Right lung (tissue), 2 donors: ENCODE measurements at regions not wholly inside any gene's neighbourhood (a gene's known extent, or its start where the extent isn't known, plus 50 kb on each side); places are given as distances from the start of the nearest gene placed in this dataset.

Experiments used
- DNase-seq, 2 donors: peaks; one replicate each; pipeline ENCODE4 v3.0.0-alpha.2; 2013

GRCh38 chr18:4639628-4640310 is 184.7 kb upstream of the DLGAP1 start:
- peak in 1 of 2 donors; percentile 9 for DNase-seq

- DNase-seq, result no peak
Measured at GRCh38 chr18:4638680-4639079, 183.6 kb upstream of the DLGAP1 start.

GRCh38 chr18:4637876-4638275 is 182.8 kb upstream of the DLGAP1 start:
- no peak for DNase-seq

GRCh38 chr18:4636967-4637366 is 181.9 kb upstream of the DLGAP1 start:
- peak in 1 of 2 donors; percentile 6 for DNase-seq

- DNase-seq, result no peak
Measured at GRCh38 chr18:4631239-4631638, 176.1 kb upstream of the DLGAP1 start.

GRCh38 chr18:4605212-4605611 is 150.1 kb upstream of the DLGAP1 start:
- no peak for DNase-seq

- no peak for DNase-seq
Measured at GRCh38 chr18:4603955-4604354, 148.8 kb upstream of the DLGAP1 start.

- no peak for DNase-seq
Measured at GRCh38 chr18:4599312-4599711, 144.2 kb upstream of the DLGAP1 start.

GRCh38 chr18:4597301-4597700 is 142.2 kb upstream of the DLGAP1 start:
- DNase-seq, result no peak

GRCh38 chr18:4593895-4594294 is 138.8 kb upstream of the DLGAP1 start:
- DNase-seq, result no peak

GRCh38 chr18:4593459-4593858 is 138.4 kb upstream of the DLGAP1 start:
- DNase-seq, result no peak

GRCh38 chr18:4589056-4589800 is 134.1 kb upstream of the DLGAP1 start:
- no peak for DNase-seq

- DNase-seq, result no peak
Measured at GRCh38 chr18:4587204-4587603, 132.1 kb upstream of the DLGAP1 start.

GRCh38 chr18:4586731-4587130 is 131.6 kb upstream of the DLGAP1 start:
- DNase-seq, result no peak

- DNase-seq, result no peak
Measured at GRCh38 chr18:4582431-4583335, 127.6 kb upstream of the DLGAP1 start.

GRCh38 chr18:4581966-4582365 is 126.9 kb upstream of the DLGAP1 start:
- no peak for DNase-seq

GRCh38 chr18:4578449-4578848 is 123.3 kb upstream of the DLGAP1 start:
- no peak for DNase-seq

GRCh38 chr18:4573735-4574134 is 118.6 kb upstream of the DLGAP1 start:
- DNase-seq, result no peak

- no peak for DNase-seq
Measured at GRCh38 chr18:4557502-4557901, 102.4 kb upstream of the DLGAP1 start.

GRCh38 chr18:4551001-4551360 is 95.9 kb upstream of the DLGAP1 start:
- DNase-seq, result no peak

GRCh38 chr18:4549164-4549872 is 94.2 kb upstream of the DLGAP1 start:
- DNase-seq, result no peak

GRCh38 chr18:4547126-4547525 is 92.0 kb upstream of the DLGAP1 start:
- DNase-seq, result no peak
